SIG-M5 treated with dmso at 0.1 percent for 504 hours (cell line): ENCODE measurements at regions not wholly inside any gene's neighbourhood (a gene's known extent, or its start where the extent isn't known, plus 50 kb on each side); places are given as distances from the start of the nearest gene placed in this dataset.

Source experiments
- DNase-seq: peaks from one replicate; lab custom pipeline; 2025; ENCODE audit not compliant: unreplicated experiment; lab: John Stamatoyannopoulos, UW

DNA sequence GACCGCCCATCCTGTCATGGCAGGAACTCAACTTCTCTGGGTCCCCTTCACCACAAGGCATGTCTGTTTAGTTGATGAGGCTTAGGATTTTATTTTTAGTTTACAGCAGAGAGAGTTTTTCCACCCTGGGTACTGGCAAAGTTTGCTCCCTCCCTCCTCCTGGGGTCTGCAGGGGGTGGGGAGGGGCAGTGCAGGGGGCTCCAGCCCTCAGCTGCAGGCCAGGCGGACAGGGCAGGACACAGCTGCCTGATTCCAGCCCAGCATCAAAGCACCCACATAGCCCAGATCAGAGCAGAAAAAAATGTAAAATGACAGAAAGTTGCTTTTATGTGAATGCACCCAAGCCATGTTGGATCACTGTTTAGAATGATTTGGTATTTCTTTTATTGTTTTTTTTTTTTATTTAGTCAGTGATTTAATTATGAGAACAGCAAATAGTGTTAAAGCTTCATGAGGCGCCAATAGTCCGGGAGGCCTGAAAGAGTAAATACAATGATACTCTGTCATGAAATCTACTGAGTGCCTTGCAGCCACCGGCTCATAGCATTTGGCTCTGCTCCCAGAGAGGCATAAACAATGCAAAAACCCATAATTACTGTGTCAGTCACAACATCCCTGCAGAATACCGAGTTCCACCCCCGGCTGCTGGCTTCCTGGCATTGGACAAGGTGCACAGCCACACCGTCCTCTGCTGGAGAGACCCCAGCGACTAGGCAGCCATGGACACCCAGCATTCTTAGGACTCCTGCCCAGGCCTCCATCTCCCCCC lies 923.5 kb downstream of the UQCRFS1 start:
- no peak for DNase-seq

DNA sequence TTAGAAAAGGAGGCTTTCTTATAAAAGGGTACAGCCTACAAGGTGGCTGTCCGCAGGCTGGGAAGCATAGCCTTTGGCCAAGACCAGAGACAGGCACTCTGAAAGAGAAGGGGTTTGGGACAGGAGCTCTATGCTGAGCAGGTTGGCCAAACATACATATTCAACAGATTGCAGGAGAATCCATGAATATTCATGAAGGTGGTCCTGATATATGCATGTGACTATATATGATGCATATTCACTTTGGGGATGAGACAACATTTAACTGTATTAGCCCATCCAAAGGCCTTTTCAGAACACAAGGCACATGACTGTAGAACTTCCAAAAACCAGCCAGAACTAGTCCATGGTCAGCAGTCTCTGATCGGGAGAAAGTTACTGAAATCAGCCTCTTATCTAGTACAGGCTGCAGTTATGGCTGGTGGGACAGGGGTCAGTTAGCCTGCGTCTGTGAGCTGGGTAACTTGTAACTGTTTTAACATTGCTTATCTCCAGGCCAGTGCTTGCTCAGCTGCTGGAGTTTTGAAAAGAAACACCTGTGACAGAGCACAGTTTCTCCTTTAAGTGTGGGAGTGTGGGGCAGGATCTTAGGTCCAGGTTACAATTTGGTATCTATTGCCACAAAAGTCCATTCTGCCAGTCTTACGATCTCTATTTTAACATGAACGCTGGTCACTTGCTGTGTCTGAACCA lies 924.2 kb downstream of the UQCRFS1 start:
- DNase-seq = no peak

DNA sequence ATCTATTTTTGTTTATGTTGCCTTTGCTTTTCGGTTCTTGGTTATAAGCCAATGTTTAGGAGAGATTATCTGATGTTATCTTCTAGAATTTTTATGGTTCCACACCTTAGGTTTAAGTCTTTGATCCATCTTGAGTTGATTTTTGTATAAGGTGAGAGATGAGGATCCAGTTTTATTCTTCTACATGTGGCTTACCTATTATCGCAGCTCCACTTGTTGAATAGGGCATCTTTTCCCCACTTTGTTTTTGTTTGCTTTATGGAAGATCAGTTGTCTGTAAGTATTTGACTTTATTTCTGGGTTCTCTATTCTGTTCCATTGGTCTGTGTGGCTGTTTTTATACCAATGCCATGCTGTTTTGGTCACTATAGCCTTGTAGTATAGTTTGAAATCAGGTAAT lies 927.0 kb downstream of the UQCRFS1 start:
- DNase-seq = no peak

DNA sequence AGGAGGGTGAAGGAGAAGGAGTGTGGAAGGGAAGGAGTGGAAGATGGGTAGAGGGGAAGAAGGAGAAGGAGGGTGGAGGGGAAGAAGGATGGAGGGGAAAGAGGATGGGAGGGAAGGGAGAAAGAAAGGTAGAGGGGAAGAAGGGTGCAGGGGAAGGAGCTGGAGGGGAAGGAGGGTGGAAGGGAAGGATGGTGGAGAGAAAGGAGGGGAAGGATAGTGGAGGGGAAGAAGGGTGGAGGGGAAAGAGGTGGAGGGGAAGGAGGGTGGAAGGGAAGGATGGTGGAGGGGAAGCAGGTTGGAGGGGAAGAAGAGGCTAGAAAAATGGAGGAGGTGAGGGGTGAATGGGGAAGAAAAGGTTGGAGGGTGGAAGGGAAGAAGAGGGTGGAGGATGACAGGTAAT lies 927.9 kb downstream of the UQCRFS1 start:
- no peak for DNase-seq

DNA sequence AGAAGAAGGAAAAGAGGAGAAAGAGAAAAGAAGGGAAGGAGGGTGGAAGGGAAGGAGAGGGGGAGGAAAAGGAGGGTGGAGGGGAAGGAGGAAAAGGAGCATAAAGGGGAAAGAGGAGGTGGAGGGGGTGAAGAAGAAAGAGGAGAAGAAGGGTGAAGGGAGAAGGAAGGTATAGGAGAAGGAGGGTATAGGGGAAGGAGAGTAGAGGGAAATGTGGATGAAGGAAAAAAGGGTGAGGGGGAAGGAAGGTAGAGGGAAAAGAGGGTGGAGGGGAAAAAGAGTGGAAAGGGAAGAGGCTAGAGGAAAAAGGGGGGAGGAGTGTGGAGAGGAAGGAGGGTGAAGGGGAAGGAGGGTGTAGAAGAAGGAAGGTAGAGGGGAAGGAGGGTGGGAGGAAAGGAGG lies 928.6 kb downstream of the UQCRFS1 start:
- DNase-seq = no peak

DNA sequence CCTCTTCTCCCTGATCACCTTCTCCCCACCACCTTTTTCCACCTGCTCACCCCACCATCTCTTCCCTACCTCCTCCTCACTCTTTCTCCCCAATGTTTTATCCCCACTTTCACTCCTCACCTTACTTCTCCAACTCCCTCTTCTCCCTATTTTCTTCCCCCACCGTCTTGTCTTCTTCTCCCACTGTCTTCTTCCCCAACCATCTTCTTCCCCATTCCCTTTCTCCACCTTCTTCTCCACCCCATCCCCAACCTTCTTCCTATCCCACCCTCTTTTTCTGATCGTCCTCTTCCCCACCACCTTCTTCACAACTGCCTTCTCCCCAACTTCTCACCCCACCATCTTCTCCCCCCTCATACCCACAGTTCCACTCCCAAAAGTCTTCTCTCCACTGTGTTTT lies 929.4 kb downstream of the UQCRFS1 start:
- no peak for DNase-seq

DNA sequence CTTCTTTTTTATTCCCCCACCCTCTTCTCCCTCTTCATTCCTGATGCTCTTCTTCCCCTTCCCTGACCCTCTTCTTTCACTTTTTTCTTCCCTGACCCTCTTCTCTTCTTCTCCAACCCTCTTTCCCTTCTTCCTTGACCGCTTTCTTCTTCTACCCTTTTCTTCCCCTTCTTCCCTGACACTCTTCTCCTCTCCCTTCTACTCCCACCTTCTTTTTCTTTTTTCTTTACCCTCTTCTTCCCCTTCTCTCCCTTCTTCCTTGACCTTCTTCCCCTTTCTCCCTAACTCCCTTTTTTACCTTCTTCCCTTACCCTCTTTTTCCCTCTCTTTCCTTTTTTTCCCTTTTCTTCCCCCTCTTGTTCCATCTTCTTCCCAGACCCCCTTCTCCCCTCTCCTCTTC lies 931.3 kb downstream of the UQCRFS1 start:
- no peak for DNase-seq

DNA sequence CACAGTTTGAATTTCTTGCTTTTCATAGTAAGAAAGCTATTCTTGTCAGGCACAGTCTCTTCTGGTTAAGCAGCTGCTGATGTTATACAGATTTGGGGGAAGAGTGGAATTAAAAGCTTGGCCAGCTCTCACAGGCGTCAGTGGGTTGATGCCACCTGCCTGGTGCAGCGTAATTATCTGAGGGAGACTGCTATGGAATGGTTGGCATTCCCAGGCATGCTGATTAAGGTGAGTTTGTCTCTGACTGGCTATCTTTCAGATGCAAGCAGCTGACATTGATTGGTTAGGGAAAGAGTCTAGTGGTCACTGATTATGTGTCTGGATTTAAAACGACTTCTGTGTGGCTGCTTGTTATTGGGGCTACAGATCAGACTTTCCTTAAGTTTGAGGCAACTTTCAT lies 948.4 kb downstream of the UQCRFS1 start:
- DNase-seq = no peak

DNA sequence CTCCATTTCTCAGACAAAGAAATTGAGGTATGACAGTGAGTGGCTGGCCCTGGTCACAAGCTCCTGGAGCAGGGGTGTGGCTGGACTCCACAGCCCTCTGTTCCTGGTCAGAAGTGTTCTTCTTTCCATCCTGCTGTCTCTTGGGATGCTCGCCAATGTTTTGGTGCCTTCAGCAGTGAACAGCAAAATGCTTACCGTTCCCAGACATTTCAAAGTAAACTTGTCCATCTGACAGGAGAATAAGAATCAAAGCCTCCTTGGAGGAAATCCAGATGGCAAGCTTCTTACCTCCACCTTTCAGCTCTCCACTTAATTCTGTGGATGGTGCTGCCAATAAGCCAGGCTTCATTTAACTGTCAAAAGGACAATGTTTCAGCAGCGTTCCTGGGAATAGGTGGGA lies 954.1 kb downstream of the UQCRFS1 start:
- no peak for DNase-seq

DNA sequence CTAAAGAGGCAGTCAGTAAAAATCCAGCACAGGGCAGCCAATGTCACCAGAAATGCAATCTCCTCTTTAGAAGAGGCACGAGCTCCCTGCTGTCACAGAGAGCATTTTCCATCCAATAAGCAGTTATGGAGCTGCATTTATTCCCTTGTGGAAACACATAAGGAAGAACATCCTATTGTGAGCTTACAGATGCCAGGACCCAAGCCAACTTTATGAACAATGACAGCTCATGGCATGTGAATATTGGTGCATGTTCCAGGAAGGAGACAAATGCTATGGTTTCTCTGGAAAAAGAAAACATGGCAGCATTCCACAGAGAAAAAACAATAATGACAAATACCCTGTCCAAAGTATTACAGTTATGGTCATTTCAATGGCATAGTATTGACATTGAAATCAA lies 955.6 kb downstream of the UQCRFS1 start:
- no peak for DNase-seq

DNA sequence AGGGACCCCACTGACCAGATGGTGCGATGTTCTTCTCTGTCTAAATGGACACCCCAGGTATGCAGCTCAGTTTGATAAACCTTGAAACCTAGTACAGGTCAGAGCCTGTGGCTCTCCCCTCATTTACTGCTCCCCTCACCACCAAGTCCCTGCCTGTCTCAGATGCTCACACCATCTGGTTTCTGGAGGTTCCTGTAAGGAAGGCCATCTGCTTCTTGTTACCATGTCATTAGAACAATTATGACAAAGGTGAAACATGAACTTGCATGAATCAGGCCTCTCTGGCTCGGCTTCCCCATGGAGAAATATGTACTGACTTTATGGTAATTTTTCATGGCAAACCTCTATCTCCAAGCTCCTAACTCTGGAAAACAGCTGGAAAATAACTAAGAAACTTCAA lies 965.7 kb downstream of the UQCRFS1 start:
- DNase-seq = no peak

DNA sequence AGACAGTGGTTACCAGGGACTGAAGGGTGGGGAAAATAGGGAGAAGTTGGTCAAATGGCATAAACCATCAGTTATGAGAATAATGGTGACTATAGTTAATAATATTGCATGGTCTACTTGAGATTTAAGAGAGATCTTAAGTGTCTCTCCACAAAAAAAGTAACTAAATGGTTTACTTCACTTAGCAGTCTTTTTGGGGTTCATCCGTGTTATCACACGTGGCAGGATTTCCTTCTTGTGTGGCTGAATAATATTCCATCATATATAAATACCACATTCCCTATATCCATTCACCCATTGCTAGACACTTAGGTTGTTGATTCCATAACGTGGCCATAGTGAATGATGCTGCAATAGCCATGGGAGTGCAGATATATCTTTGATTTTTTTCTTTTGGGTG lies 967.0 kb downstream of the UQCRFS1 start:
- no peak for DNase-seq

DNA sequence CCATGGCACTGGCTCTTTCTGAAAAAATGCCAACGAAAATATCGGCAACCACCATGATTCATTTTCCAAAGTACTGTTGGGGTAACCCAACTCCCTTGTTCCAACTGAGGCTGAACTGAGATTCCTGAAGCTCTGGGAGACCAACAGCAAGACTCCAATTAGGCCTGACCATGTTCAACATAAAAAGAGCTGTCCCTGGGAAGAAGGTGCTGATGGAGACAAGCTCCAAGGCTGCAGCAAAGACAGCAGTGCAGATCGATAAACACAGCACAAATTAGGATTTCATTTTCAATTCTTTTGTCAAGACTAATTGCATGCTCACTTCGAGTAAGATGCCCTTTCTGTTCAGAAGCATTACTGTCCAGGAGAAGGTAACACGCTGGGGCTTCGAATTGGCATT lies 968.0 kb downstream of the UQCRFS1 start:
- DNase-seq = no peak

DNA sequence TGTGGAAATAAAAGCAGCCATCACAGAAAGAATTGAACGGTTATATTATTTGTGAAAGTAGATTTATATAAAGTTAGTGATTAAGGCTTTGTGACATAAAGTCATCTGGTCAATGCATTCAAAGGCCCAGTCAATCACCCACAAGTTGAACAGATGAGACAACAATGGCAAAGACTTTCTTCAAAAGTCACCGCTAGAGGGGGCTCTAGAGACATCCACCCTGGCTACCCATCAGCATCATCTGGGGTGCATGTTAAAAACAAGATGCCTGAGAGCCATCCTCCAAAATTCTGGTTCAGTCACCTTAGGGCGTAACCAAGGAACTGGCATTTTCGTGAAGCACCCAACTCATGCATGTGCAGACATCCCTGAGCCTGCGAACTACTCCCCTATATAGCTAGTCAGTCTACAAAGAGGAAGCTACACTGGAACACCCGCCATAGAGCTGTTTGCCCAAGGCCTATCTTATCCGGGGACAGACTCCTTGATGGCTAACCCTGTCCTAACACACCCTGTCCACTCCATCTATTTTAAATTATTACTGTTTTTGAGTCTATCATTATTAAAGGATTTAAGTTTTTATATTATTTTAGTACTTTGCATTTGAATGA lies 970.5 kb downstream of the UQCRFS1 start:
- DNase-seq = no peak

DNA sequence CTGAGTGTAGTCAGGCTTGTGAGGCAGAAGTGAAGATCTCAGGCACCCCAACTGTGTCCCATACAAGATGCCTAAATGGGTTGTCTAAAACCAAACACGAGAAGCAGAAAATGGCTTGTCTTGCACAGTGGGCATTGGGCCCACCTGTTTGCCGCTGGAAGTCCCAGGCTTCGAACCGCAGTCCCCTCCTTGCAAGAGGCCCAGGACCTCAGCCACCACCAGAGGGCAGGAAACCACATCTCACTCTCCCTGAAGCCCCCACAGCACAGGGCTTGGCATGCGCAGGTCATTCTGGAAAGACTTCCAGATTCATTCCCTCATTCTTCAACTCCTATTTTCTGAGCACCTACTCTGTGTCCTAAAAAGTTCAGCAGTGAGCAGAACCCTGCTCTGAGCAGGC lies 973.7 kb downstream of the UQCRFS1 start:
- DNase-seq = no peak

DNA sequence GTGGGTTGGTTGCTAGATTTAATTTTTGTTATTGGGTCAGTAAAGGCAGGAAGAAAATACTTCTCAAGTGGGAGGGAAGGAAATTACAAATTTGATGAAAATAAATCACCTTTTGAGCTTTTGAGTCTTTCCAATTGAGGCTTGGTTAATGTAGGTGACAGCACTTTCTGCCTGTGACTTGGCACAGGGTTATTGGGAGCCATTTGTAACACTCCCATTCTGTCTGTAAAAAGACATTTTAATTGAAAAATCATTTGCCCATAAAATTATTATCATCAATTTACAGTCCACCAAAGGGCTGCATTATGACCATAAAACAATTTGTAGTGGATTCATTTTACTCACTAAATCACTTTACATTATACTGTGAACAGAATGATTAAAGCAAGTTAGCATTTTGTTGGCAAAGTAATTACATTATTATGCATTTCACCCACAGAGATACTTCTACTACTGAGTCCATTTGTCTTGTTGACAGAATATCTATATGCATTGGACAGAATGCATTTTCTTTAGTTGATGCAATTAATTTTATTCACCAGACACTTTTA lies 974.6 kb downstream of the UQCRFS1 start:
- no peak for DNase-seq

DNA sequence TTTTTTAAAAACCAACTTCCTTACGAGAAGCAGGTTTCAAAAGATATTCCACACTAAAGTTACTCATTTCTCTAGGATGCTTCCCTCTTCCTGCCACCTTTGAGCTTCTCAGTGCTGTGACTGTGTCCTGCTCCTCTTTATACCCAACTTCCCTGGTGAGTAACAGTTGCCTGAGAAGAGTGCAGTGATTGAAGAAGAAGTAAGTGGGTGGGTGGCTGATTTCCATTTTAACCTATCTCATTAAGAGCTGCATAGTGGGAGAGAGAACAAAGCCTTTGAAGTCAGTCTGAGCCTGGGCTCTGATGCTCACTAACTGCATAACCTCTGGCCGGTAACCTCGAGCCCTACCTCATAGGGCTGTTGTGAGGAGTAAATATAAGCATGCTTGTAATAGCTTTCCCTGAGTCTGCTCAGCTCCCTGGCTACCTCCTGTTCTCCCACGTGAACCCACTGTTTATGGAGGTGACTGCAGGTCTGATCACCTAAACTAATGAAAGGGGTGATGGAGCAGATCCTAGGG lies 977.3 kb downstream of the UQCRFS1 start:
- no peak for DNase-seq

DNA sequence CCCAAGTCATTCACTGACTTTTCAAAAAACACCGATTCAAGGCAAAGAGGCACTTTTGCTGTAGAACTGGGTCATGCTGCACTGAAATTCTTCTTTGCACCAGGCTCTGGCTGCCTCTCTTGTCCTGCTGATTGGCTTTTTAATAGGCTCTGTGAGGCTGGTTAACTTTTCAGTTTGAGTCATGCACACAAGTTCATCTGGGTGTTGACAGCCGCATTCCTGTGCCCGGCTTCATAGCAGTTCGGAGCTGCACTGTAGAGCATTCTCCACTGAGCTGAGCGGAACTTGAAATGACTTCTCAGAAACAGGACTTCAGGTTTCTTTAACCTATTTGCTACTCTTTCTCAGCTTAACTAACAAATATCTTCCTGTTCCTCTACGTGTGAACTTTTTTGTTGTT lies 978.3 kb downstream of the UQCRFS1 start:
- no peak for DNase-seq

DNA sequence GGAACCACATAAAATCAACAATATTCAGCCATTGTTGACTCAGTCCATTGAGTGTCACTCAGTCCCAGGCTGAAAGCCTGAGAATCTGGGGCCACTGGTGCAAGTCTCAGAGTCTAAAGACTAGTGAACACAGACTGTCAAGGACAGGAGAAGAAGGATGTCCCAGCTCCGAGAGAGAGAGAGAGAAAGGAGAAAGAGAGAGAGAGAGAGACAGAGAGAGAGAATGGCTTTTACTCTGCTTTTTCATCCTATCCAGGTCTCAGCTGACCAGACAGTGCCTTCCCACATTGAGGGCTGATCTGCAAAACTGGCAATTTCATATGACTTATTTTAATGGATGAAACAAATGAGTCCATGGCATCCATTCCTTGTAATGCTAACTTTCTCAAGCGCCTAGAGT lies 984.1 kb downstream of the UQCRFS1 start:
- DNase-seq = no peak

DNA sequence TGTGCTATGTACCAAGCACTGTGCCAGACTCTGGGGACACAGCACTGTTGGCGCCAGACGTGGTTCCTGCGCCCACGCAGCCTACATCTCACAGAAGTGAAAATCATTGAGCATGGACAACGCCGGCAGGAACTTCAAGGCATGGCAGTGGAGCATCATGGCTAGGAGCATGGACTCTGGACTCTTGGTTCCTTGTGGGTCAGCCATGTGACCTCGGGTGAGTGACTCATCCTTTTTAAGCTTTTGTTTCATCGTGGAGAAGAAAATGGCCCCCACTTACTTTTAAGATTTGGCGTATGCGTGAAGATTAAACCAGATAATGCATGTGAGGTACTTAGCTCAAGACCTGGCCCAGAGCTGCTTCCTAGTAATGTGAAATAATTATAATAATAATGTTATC lies 988.5 kb downstream of the UQCRFS1 start:
- no peak for DNase-seq

DNA sequence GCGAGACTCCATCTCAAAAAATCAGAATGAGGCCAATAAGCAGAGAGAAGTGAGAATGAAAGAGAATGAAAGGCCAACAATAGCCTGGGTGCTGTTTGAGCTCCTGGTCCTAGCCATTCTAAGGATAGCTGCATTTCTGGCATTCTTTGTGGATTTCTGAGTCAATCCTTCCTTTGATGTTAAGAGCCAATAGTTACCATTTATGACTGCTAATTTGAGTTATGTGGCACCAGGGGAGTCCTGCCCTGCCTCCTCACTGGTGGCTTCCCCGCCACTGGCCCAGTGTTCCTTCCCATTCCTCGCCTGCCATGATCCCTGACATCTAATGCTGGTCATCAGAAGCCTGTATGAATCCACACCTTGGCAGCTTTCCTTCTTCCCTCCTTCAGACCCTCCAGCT lies 991.2 kb downstream of the UQCRFS1 start:
- no peak for DNase-seq

DNA sequence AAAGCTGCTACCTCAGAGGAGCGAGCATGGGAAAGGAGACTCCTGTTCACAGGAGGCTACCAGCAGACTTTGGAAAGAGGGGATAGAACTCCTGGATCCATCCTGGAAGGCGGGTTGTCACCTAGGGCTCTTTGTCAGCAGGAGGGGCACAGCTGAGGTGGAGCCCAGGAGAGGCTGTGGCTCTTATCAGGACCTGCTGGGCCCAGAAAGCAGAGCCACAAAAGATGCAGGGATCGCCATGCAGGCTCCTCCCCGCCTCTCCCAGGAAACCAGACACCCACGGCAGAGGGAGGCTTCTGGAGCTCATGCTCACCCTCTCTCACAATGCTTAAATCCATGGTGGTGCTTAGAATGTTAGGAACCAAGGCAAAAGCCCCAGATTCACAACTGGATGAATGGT lies 994.2 kb downstream of the UQCRFS1 start:
- DNase-seq = no peak
